GM12874 (cell line): ENCODE measurements at regions not wholly inside any gene's neighbourhood (a gene's known extent, or its start where the extent isn't known, plus 50 kb on each side); places are given as distances from the start of the nearest gene placed in this dataset.

Experiments used
- TF ChIP-seq, protein P1 (sequence below): IDR thresholded peaks from 2 replicates; pipeline ENCODE4 v1.5.1; 2011; ENCODE audit warnings: low read depth, mild to moderate bottlenecking, control low read depth, low read length, moderate library complexity; ENCODE audit not compliant: insufficient read depth

DNA sequence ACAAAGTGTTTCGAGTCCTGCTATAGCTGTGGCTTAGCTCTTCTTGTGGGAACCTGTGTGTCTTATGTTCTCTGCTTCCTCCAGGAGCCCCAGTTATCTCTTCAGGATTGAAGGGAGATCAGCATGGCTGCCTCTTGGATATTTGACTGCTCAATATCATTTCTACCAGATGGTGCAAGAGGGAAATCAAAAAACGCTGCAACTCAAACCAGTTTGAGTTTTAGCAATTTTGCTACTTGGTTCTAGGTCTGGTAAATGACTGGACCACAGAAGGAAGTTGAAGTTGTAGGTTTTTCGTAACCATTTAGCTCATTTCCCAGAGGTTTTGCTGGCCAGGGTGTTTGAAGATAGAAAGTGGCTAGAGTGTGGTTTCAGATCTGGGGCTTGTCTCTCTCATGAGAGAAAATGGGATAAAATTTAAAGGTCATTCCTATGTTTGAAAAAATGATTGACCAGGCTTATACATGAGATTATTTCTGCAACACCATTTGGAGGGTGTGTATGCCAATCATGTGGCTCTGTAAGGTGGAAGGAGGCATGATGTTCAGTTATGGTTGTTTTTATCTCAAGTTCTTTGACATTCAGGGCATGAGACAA is 210.4 kb downstream of the SPRY1 start:
- TF ChIP-seq, protein P1, sequence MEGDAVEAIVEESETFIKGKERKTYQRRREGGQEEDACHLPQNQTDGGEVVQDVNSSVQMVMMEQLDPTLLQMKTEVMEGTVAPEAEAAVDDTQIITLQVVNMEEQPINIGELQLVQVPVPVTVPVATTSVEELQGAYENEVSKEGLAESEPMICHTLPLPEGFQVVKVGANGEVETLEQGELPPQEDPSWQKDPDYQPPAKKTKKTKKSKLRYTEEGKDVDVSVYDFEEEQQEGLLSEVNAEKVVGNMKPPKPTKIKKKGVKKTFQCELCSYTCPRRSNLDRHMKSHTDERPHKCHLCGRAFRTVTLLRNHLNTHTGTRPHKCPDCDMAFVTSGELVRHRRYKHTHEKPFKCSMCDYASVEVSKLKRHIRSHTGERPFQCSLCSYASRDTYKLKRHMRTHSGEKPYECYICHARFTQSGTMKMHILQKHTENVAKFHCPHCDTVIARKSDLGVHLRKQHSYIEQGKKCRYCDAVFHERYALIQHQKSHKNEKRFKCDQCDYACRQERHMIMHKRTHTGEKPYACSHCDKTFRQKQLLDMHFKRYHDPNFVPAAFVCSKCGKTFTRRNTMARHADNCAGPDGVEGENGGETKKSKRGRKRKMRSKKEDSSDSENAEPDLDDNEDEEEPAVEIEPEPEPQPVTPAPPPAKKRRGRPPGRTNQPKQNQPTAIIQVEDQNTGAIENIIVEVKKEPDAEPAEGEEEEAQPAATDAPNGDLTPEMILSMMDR: no peak

DNA sequence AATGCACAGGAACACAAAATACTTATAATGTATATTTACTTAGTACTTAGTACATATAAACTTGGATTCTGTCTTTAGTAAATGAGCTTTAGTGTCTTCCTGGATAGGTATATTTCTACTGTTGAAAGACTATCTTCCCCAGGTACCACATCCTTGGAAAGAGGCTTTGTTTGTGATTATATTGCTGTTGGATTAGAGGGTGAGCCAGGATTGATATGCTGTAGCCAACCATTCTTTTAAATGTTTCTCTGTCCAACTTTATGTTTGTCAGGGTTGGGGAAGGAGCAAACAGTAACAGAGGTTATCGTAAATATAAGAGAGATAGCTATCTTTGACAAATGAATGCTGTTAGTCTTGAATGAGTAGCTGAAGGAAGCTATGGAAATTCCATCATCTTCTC is 213.2 kb downstream of the SPRY1 start:
- TF ChIP-seq, protein P1: no peak

DNA sequence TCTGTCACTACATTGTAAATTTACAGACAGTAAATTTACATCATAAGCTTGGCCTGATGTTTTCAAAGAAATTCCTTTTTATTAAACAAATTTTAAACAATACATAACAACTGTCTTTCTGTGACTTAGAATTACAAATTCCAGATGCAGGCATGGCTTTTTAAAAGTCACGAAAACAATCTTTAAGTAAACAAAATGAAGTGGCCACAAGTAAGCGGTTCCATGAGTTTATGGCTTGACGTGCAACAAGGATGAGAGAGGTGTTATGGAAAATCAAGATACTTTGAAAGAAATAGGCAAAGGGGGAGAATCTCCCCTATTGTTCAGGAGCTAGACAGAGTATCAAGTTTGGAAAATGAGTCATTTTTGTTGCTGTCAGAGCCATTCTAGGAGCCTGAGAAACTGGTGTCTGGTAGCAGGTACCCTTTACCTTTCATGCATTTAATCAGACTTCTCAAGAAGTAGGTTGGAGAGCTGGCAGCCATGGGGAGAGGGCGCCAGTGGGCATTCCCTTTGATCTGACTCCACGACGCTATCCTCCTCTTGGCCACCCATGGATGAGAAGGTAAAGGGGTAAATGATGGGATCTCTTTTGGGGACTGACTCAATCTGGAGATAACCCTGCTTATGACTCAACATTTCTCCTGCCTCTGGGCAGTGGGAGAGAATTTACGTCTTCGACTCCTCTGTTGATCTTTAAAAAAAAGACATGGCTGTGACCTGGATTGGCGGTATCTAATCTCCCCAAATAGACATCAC is 217.2 kb downstream of the SPRY1 start:
- TF ChIP-seq, protein P1: no peak

DNA sequence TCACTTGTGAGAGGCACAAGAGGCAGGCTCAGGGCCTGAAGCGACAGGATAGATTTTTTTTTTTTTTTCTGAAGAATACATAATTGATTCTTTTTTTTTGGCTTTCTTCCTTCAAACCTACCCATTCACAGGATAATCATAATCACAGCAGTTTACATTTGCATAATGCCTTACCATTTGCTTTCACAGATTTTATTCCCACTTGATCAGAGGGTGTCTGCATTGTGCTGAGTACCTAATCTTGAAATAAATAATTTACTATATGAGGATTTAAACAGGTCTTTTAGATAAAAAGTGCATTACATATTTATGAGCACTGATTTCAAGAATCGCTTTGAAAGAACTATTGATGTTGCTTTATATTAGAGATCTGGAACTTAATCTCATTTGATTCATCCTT is 219.3 kb downstream of the SPRY1 start:
- TF ChIP-seq, protein P1: no peak

DNA sequence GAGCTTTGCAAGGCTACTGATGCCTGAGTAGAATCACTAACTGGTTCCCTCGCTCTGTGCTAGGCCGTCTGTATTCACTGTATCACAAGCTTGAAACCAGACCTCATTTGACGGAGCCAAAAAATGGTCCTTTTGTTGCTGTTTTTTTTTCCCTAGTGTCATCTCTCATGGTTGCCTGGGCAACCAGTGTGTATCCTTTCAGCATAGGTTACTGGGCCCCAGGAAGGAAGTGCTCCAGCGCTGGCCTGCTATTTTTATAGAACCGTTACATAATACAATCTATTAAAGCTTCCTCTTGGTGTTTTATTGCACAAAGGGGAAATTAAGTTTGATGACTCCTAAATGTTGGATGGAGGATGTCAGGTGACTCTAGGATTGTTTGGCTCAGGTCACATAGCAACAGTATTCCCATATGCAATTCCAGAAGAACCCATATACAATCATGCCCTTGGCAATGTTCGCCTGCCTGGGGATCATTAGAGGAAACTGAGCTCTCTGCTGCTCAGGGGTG is 220.4 kb downstream of the SPRY1 start:
- TF ChIP-seq, protein P1: no peak

DNA sequence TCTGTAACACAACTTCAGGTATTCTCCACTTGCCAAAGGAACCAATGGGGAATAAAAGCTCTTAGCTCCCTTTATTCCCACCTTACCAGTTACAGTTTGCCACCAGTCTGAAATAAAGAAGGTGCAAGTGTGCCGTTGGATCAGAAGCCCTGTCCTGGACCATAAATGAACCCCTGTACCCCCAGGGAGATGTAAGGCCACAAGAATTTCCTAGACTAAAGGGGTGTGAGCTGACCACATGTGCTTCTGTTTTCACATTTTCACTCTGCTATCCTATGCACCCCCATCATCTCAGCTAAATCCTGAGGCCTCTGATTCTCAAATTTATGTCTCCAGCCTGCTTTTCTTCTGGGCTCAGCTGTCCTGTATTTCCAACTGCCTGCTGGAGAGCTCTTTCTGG is 221.2 kb downstream of the SPRY1 start:
- TF ChIP-seq, protein P1: no peak

DNA sequence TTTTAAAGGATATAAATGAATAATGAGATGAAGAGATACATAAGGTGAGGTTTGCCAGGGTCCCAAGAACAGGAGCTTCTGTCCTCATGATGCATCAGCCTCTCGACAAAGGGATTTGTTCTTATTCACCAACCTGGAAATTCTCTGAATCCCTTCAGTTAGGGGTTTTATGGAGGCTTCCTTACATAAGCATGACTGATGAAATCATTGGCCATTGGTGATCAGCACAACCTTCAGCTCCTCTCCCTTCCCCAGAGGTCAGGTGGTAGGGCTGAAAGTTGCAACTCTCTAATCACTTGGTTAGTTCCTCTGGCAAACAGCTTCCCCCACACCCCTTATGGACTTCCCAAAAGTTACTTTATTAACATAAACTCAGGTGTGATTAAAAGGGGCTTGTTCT is 222.0 kb downstream of the SPRY1 start:
- TF ChIP-seq, protein P1: no peak
